K562 (cell line): ENCODE measurements at regions not wholly inside any gene's neighbourhood (a gene's known extent, or its start where the extent isn't known, plus 50 kb on each side); places are given as distances from the start of the nearest gene placed in this dataset.

Experiments
- CTCF ChIP-seq, 3 experiments: IDR thresholded peaks in 2 of 3; conservative IDR thresholded peaks in 1 of 3; 2 replicates each; pipeline ENCODE4 v1.5.1; 2011 to 2012; ENCODE audit warnings: low read length in 3 of 3, mild to moderate bottlenecking in 3 of 3, control low read depth in 2 of 3, improper control_type of control experiment in 1 of 3, inconsistent platforms in 1 of 3, low read depth in 1 of 3, mixed read lengths in 1 of 3, moderate library complexity in 1 of 3; ENCODE audit not compliant: insufficient read depth in 2 of 3
- NCOA2 ChIP-seq, 2 experiments: fragments of 450-650 bp; IDR thresholded peaks; 2 replicates each; pipeline ENCODE4 v1.6.1; 2018; ENCODE audit warnings: mild to moderate bottlenecking in 2 of 2, moderate library complexity in 1 of 2; ENCODE audit not compliant: partially characterized antibody in 2 of 2
- POLR2AphosphoS5 ChIP-seq: IDR thresholded peaks from 2 replicates; pipeline ENCODE4 v1.6.1; 2011; ENCODE audit warnings: mild to moderate bottlenecking, low read depth, low read length, moderate library complexity; ENCODE audit not compliant: control insufficient read depth, insufficient read depth
- ZFPM2 ChIP-seq: fragments of 250-450 bp; sonication (Bioruptor Pico); IDR thresholded peaks from 2 replicates; pipeline ENCODE4 v1.5.1; 2022; ENCODE audit warnings: mild to moderate bottlenecking
- ZNF592 ChIP-seq: fragments of 450-650 bp; IDR thresholded peaks from 2 replicates; pipeline ENCODE4 v1.6.1; 2017; ENCODE audit warnings: antibody characterized with exemption, mild to moderate bottlenecking

GRCh38 chr5:31033295-31033694, 160.2 kb upstream of the CDH6 start:
- TF ChIP-seq POLR2AphosphoS5 = no peak
- no peak for TF ChIP-seq ZFPM2 (CRISPR knock-in tag)
- TF ChIP-seq NCOA2 (IDR thresholded peaks at IDR 0.05; ENCODE audit: partially characterized antibody in 2 of 2) = no peak
- TF ChIP-seq CTCF (IDR thresholded peaks at IDR 0.05 in 2 of 3, conservative IDR thresholded peaks at IDR 0.05 in 1 of 3; ENCODE audit: insufficient read depth in 2 of 3, low read depth in 1 of 3, low read length in 3 of 3) = no peak
- no peak for TF ChIP-seq ZNF592
